ENCODE measurements at regions not wholly inside any gene's neighbourhood (a gene's known extent, or its start where the extent isn't known, plus 50 kb on each side); places are given as distances from the start of the nearest gene placed in this dataset.

- TF ChIP-seq FOXM1 (IDR thresholded peaks at IDR 0.05; ENCODE audit: low read depth) (no peak), FOXM1 (CRISPR knock-in tag; IDR thresholded peaks at IDR 0.05; ENCODE audit: low read depth) (no peak), ATF2 (CRISPR knock-in tag; IDR thresholded peaks at IDR 0.05) (no peak), MAX (CRISPR knock-in tag; IDR thresholded peaks at IDR 0.05) (no peak), ZNF175 (CRISPR knock-in tag; IDR thresholded peaks at IDR 0.05; ENCODE audit: low read depth) (no peak), THRA (IDR thresholded peaks at IDR 0.05) (no peak), HMGXB4 (CRISPR knock-in tag; IDR thresholded peaks at IDR 0.05) (no peak), EP300 (IDR thresholded peaks at IDR 0.05; ENCODE audit: low read length) (no peak), ILK (tag; IDR thresholded peaks at IDR 0.05; ENCODE audit: borderline replicate concordance, low read depth) (no peak), HNRNPL (IDR thresholded peaks at IDR 0.05; ENCODE audit: low read depth, low read length) (no peak), CTCF (IDR thresholded peaks at IDR 0.05 in 2 of 3, conservative IDR thresholded peaks at IDR 0.05 in 1 of 3; ENCODE audit: insufficient read depth in 2 of 3, low read depth in 1 of 3, low read length in 3 of 3) (no peak), NFYB (IDR thresholded peaks at IDR 0.05; ENCODE audit: extremely low read depth, insufficient read length) (no peak), RAD21 (CRISPR knock-in tag; conservative IDR thresholded peaks at IDR 0.05 in 1 of 2, IDR thresholded peaks at IDR 0.05 in 1 of 2) (no peak), NR3C1 (CRISPR knock-in tag; IDR thresholded peaks at IDR 0.05) (no peak)
These were observed 396.6 kb upstream of the RPS6KA3 start for GRCh38 chrX:20663336-20663735.

Measured in K562 (cell line).